ENCODE measurements at regions not wholly inside any gene's neighbourhood (a gene's known extent, or its start where the extent isn't known, plus 50 kb on each side); places are given as distances from the start of the nearest gene placed in this dataset.
"Not testable (repeated sequence)": the region's sequence is repeated elsewhere in the genome, so short reads cannot be mapped to it uniquely, and the experiment has no call there.

DNA sequence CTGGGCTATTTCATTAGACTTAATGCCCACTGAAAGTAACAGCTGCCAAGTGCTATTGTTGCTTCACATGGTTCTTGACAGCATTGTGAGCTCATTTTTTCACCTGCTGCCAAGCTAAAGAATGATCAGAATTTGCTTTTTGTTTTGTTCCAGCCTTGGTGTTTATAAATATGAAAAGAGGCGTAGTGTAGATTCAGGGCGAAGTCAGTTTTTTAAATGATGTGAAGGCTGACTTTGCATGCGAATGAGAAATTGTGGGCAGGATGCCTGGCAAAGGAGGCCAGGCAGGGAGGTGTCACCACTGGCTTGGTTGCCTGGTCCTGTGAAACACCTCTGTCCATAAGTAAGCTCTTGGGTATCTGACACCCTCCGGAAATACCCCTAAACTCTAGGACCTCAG, 93.3 kb upstream of the NAP1L1 start:
- no peak for TF ChIP-seq CTCF (conservative IDR thresholded peaks at IDR 0.05)
- H3K27ac ChIP-seq, result no peak overlapping the region

DNA sequence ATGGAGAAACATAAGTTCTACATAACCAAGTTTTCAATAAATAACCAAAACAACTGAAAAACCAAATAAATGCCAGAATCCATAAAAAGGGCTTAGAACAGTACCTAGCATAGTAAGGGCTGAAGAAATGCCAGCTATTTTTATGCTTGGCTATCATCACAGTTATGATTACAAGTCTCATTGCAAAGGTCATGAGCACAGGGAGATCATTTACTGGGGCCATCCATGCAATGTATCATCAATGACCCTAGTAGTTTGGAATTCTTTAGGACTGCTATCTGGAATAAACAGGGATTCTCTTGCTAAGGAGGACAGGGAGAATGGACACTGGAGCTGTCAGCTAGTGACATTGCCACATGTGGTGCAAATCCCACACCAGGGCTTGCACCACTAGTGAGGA, 92.5 kb upstream of the NAP1L1 start:
- no peak overlapping the region for H3K27ac ChIP-seq
- TF ChIP-seq CTCF (conservative IDR thresholded peaks at IDR 0.05), result no peak

DNA sequence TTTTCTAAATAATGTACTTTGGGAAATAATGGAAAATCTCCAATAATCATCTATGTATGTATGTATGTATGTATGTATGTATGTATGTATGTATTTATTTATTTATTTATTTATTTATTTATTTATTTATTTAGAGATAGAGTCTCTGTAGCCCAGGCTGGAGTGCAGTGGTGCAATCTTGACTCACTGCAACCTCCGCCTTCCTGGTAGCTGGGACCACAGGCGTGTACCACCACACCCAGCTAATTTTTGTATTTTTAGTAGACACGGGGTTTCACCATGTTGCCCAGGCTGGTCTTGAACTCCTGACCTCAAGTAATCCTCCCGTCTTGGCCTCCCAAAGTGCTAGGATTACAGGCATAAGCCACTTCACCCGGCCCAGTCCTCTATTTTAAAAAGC, 91.5 kb upstream of the NAP1L1 start:
- H3K27ac ChIP-seq, result not testable (repeated sequence)

DNA sequence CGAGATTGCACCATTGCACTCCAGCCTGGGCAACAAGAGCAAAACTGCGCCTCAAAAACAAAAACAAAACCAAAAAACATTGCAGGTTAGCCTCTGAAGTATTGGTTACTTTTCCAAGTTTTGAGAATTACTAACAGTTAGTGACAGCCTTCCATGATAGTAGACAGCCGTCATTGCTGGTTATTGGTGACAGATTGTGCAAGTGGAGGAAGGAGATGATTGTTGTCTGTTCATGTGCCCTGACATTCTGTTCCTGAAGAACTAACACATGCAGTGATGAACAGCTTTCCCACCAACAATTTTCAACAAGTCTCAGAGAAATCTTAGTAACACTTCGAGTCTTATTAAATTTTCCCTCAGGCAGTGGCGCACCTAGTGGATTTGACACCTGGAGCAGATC, 89.3 kb upstream of the NAP1L1 start:
- no peak for TF ChIP-seq CTCF (conservative IDR thresholded peaks at IDR 0.05)

DNA sequence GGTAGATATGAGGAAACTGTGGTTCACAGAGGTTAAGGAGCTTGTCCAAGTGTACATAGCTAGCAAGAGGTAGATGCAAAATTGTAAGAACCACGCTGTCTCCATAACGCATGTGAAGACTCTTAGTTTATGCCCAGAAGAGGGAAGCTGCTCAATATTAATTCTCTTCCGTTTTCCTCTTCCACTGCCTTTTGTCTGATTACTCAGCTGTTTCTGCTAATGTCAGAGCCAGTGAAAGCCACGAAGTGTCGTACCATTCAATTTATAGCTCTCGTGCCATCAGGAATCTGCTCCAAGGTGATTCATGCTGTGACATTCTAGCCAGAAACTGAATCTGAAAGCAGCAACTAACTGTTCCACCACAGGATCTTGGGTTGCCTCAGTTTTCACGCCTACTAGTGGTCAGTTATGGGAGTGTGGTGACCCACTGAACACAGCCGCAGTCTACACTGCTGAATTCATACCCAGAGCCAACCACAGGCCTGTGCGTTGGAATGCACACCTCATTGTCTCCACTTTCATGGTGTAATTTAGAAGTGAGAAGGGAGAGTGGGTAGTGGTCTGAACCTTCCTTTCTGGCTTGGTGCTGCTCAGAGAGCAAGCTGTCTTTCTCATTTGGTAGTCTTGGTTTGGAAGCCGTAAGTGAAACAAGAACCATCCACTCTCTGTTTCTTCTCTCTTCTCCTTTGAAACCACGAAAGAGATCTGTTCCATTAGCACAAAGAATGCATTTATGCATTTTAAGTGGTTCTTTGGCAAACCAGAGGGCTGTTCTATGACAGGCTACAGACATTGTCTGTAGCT, 74.2 kb upstream of the NAP1L1 start:
- no peak overlapping the region for H3K27ac ChIP-seq
- peak; percentile 47; the same call in 1 of the 2 replicates for TF ChIP-seq CTCF (conservative IDR thresholded peaks at IDR 0.05)

More for the DNA sequence above, 89.3 kb upstream of the NAP1L1 start:
- H3K27ac ChIP-seq, result no peak overlapping the region

- no peak overlapping the region for H3K27ac ChIP-seq
- no peak for TF ChIP-seq CTCF (conservative IDR thresholded peaks at IDR 0.05)
Observed at GRCh38 chr12:76156726-76157125, 72.2 kb upstream of the NAP1L1 start.

DNA sequence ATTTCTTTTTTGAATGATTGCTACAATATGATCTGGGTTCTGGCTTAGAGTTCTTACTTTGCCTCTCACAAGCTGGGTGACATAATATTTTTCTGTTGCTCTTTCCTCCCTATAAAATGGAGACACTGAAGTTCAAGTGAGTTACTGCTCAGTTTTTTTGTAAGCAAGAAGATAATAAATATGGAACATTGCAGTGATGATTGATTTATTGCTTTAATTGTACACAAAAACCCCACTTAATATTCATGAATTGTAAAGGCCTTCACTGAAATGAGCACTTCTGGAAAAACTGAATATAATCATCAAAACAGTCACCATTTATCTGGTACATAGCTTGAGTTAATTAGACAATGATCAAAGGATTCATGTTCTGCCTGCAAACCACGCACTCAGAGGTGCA, 71.8 kb upstream of the NAP1L1 start:
- H3K27ac ChIP-seq, result no peak overlapping the region
- TF ChIP-seq CTCF (conservative IDR thresholded peaks at IDR 0.05), result no peak

- no peak overlapping the region for H3K27ac ChIP-seq
- no peak for TF ChIP-seq CTCF (conservative IDR thresholded peaks at IDR 0.05)
Observed at GRCh38 chr12:76155157-76155670, 70.7 kb upstream of the NAP1L1 start.

All from VCaP (cell line).